Right lobe of liver (tissue), 4 donors: ENCODE measurements at regions not wholly inside any gene's neighbourhood (a gene's known extent, or its start where the extent isn't known, plus 50 kb on each side); places are given as distances from the start of the nearest gene placed in this dataset.

Source experiments
- CTCF ChIP-seq, 4 donors: fragments of 200-600 bp in 3 of 4; fragments of 450-650 bp in 1 of 4; IDR thresholded peaks; one replicate each; pipeline versions ENCODE4 v1.5.1 to v1.8.0; 2016 to 2022; ENCODE audit warnings: antibody characterized with exemption in 4 of 4, mild to moderate bottlenecking in 2 of 4
- POLR2A ChIP-seq: fragments of 450-650 bp; IDR thresholded peaks from one replicate; pipeline ENCODE4 v1.6.1; 2017; ENCODE audit warnings: antibody characterized with exemption, mild to moderate bottlenecking
- donor health status: DM: no; HTN: no; CAD: no.
- donor health status: DM: no; HTN: no; CAD: no.
- donor health status: DM: no; HTN: yes; CAD: no.

GRCh38 chr14:51160871-51161270 is 66.0 kb upstream of the TRIM9 start:
- no peak for TF ChIP-seq CTCF (IDR thresholded peaks at IDR 0.05)
- no peak for TF ChIP-seq POLR2A
